HT1080 (cell line): ENCODE measurements at regions not wholly inside any gene's neighbourhood (a gene's known extent, or its start where the extent isn't known, plus 50 kb on each side); places are given as distances from the start of the nearest gene placed in this dataset.
"Not testable (repeated sequence)": the region's sequence is repeated elsewhere in the genome, so short reads cannot be mapped to it uniquely, and the experiment has no call there.

Experiments used
- DNase-seq: peaks from one replicate; pipeline ENCODE4 v3.0.0-alpha.2; 2015; ENCODE audit warnings: low read depth

- not testable (repeated sequence) for DNase-seq
These were observed 56.1 kb upstream of the GABRA3 start for GRCh38 chrX:152507168-152507567.

GRCh38 chrX:152520653-152521052 is 69.5 kb upstream of the GABRA3 start:
- no peak for DNase-seq

- no peak for DNase-seq
These were observed 77.1 kb upstream of the GABRA3 start for GRCh38 chrX:152528193-152528592.

- no peak for DNase-seq
These were observed 79.9 kb upstream of the GABRA3 start for GRCh38 chrX:152530967-152531366.

GRCh38 chrX:152537373-152537772 is 86.3 kb upstream of the GABRA3 start:
- DNase-seq: peak; percentile 0

- no peak for DNase-seq
These were observed 63.8 kb upstream of the GABRQ start for GRCh38 chrX:152573866-152574265.

- peak; percentile 24 for DNase-seq
These were observed 62.4 kb upstream of the GABRQ start for GRCh38 chrX:152575331-152575730.

GRCh38 chrX:152587523-152587922 is 50.2 kb upstream of the GABRQ start:
- DNase-seq: not testable (repeated sequence)
